ENCODE measurements at regions not wholly inside any gene's neighbourhood (a gene's known extent, or its start where the extent isn't known, plus 50 kb on each side); places are given as distances from the start of the nearest gene placed in this dataset.
A peak's percentile ranks its signal among the peaks of the same experiment; 100 is the strongest.
"Not testable (repeated sequence)": the region's sequence is repeated elsewhere in the genome, so short reads cannot be mapped to it uniquely, and the experiment has no call there.

GRCh38 chr18:76634564-76634963 is 139.5 kb upstream of the ZNF516 start:
- DNase-seq (ENCODE audit: low spot score), result no peak

- no peak for DNase-seq (ENCODE audit: low spot score)
Measured at GRCh38 chr18:76633588-76634269, 138.7 kb upstream of the ZNF516 start.

DNA sequence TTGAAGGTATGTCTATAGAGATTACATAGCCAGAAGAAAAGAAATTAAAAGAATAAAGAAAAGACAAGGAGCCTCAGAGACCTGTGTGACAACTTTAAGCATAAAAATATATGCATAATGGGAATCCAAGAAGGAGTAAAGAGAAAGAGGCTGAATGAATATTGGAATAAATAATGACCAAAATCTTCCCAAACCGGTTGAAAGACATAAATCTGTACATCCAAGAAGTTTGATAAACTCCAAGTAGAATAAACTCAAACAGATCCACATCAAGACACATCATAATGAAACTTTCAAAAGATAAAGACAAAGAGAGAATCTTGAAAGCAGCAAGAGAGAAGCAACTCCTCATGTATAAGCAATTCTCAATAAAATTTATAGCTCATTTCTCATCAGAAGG is 132.4 kb upstream of the ZNF516 start:
- DNase-seq (ENCODE audit: low spot score), result no peak

DNA sequence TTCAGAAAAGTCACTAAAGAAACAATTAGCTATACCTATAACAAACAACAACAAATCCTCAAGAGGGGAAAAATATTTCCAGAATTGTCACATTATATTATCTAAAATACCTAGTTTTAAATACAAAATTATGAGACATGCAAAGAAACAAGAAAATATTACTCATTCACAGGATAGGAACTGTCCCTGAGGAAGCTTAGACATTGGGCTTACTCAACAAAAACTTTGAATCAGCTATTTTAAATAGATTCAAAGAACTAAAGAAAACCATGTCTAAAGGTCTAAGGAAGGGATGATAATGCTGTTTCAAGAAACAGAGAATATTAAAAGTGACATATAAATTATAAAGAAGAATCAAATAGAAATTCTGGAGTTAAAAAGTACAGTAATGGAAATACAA is 131.9 kb upstream of the ZNF516 start:
- DNase-seq (ENCODE audit: low spot score), result no peak

DNA sequence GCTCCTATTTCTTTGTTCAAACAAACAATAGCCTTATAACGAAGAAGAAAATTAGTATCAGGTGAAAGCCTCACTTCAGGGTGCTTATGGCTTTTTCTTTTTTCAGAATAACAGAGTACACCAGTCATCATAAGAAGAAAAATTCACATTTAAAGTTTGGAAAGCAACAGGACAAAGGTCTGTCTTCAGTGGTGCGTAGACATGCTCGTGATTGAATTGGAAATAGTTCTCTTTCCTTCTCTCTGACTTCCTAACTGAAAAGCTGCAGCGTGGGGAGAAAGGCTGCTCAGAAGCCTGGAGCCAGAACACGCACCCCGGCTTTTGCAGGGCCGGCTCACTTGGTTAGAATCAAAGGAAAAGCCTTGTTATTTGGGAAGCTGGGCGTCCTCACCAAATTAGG is 127.6 kb upstream of the ZNF516 start:
- DNase-seq (ENCODE audit: low spot score), result no peak

DNA sequence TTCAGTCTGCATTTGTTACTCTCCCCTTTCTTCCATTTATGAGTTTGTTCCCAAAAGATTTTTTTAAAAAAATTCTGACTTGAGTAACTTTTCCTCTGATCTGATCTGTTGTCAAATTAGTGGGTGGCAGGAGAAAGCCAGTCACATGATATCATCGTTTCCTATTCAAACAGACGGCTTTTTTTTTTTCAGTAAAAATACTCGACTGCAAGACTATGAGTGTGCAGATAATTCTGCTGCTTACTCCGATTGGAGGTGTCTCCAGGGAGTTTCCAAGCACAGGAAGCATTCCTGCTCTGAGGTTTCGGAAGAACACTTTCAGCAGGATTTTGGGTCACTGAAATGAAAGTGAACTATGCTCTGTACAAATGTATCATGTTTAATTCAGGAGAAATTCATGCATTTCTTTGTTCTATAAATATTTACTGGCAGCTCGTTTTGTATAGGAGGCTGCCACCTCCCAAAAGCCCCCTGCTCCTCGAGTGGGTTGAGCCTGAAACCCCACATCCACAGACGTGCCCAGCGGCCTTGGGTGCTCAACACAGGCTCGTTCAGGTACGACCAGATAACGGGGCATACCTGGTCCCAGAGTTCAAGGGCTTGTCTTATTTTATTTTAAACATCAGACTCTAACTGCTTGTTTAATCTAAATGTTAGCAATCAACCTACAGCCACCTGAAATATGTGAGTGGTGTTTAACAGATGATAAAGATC is 126.9 kb upstream of the ZNF516 start:
- no peak for DNase-seq (ENCODE audit: low spot score)

DNA sequence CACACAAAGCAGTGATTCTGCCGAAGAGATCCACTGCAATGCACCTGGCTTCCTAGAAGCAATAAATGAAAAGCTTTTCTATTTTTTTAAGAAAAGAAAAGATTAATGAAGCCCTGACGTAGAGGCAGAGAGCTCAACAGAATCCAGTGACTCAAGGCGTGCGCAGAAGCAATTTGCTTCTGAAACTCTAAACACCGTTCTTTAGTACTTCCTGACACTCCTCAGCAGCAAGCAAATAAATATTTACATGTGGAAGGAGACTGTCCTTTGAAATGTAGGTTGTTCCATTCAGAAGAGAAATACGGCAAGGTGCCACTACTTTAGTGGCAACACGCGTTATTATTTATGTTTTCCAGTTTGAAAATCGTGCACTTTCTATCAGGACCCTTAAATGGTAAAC is 126.2 kb upstream of the ZNF516 start:
- no peak for DNase-seq (ENCODE audit: low spot score)

GRCh38 chr18:76620321-76621170 is 125.5 kb upstream of the ZNF516 start:
- DNase-seq (ENCODE audit: low spot score), result no peak

GRCh38 chr18:76619621-76620315 is 124.7 kb upstream of the ZNF516 start:
- peak; percentile 84 for DNase-seq (ENCODE audit: low spot score)

DNA sequence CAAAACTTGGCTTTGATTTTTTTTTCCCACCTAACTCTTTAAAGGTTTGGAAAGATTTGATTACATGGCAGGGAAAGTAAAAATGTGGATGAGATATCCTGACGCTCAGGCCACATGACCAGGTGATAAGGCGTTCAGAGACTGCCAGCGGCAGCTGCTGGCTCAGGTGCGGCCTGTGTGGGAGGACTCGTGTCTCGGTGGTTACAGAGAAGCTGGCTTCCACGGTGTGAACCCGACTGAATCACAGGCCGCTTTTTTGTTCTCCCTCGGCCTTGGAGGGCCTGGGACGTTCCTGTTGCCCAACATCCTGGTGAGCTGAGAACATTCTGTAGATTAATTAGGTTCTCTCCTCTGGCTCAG is 124.2 kb upstream of the ZNF516 start:
- no peak for DNase-seq (ENCODE audit: low spot score)

DNA sequence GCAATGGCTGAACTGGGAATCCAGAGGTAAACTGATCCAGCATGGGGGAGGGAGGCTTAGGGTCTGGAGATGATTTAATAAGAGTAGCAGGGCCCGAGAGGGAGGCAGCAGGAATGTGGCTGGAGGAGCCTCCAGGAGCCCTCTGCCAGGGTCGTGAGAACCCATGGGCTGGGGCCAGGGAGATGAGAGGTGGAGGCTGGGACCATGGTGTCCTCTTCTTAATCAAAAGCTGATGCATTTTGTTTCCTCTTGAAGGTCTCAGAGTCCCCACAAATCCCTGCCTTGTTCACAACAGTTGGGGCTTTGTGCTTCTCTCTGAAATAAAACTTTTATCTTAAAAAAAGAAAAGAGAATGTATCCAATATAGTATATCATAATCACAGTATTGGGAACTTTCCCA is 123.7 kb upstream of the ZNF516 start:
- no peak for DNase-seq (ENCODE audit: low spot score)

DNA sequence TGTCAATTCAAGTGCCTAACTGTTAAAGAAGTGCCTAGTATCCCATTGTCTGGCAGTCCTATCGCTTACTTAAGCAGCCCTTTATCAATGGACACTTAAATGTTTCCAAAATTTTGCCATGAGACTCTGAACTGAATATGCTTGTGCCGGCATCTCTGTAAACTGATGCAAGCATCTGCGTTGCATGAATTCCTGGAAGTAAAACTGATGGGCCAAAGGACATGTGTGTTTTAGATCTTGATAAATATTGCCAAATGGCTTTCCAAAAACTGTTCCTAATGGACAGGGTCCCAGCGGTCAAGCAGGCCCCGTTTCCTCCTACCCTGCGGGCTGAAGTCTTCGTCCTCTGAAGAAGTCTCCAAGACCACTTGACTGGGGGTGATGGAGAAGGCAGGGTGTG is 121.3 kb upstream of the ZNF516 start:
- no peak for DNase-seq (ENCODE audit: low spot score)

GRCh38 chr18:76615065-76615733 is 120.2 kb upstream of the ZNF516 start:
- no peak for DNase-seq (ENCODE audit: low spot score)

GRCh38 chr18:76613755-76614120 is 118.7 kb upstream of the ZNF516 start:
- no peak for DNase-seq (ENCODE audit: low spot score)

- no peak for DNase-seq (ENCODE audit: low spot score)
Measured at GRCh38 chr18:76613053-76613754, 118.2 kb upstream of the ZNF516 start.

GRCh38 chr18:76611750-76612045 is 116.7 kb upstream of the ZNF516 start:
- DNase-seq (ENCODE audit: low spot score), result not testable (repeated sequence)

GRCh38 chr18:76610933-76611749 is 116.1 kb upstream of the ZNF516 start:
- DNase-seq (ENCODE audit: low spot score), result peak; percentile 76

DNA sequence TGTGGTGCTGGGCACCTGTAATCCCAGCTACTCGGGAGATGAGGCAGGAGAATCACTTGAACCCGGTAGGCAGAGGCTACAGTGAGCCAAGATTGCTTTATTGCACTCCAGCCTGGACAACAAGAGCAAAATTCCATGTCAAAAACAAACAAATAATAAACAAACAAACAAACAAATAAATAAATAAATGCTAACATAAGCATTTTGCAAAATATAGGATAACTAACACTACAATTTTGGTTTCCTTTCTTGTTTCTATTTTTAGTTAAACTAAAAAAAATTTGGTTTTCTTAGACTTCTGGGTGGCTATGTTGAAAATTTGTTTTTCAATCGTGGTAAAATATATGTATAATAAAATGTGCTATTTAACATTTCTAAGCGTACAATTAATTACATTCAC is 115.0 kb upstream of the ZNF516 start:
- no peak for DNase-seq (ENCODE audit: low spot score)

GRCh38 chr18:76605341-76605929 is 110.4 kb upstream of the ZNF516 start:
- no peak for DNase-seq (ENCODE audit: low spot score)

DNA sequence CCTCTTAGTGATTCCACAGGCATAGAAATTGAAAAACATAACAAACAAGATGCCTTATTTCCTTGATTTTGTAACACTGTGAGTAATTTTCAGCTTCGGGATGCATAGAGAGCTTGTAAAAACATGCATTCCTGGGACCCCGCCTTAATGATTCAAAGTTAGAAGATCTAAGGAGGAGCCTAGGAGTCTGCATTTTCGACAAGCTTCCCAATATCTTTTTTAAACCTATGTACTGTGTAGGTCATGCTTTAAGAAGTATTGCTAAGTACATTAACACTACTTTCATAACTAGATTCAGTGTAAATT is 109.8 kb upstream of the ZNF516 start:
- DNase-seq (ENCODE audit: low spot score), result no peak
